Left lung (tissue), 4 donors: ENCODE measurements at regions not wholly inside any gene's neighbourhood (a gene's known extent, or its start where the extent isn't known, plus 50 kb on each side); places are given as distances from the start of the nearest gene placed in this dataset.

Source experiments
- ATAC-seq: fragments of 200-7000 bp; cut with Tn5 transposase; one replicate; pipeline ENCODE4 v1.9.1; 2020; ENCODE audit warnings: moderate library complexity
- DNase-seq, 4 donors: peaks; one replicate each; pipeline ENCODE4 v3.0.0-alpha.2; 2013 to 2020
- H3K27ac ChIP-seq, 2 donors: fragments of 200-600 bp; sonication (generic) in 1 of 2; one replicate each; pipeline versions ENCODE4 v1.5.0 to v1.8.0; 2020 to 2021
- H3K27me3 ChIP-seq, 2 donors: fragments of 200-600 bp; sonication (generic) in 1 of 2; one replicate each; pipeline versions ENCODE4 v1.5.0 to v1.8.0; 2020 to 2021
- H3K36me3 ChIP-seq, 2 donors: fragments of 200-600 bp; sonication (generic) in 1 of 2; one replicate each; pipeline versions ENCODE4 v1.5.0 to v1.8.0; 2020 to 2021
- H3K4me1 ChIP-seq, 2 donors: fragments of 200-600 bp; one replicate each; pipeline ENCODE4 v1.8.0; 2021
- H3K4me3 ChIP-seq, 2 donors: fragments of 200-600 bp; sonication (generic) in 1 of 2; one replicate each; pipeline versions ENCODE4 v1.5.0 to v1.8.0; 2020 to 2021; ENCODE audit warnings: mild to moderate bottlenecking in 1 of 2
- H3K9me3 ChIP-seq, 2 donors: fragments of 200-600 bp; sonication (generic) in 1 of 2; one replicate each; pipeline versions ENCODE4 v1.5.0 to v1.8.0; 2020 to 2021
- intact Hi-C, 2 donors: fragments of 100-400 bp; cut with DNase I; formaldehyde crosslinking; loops; one replicate each; pipeline versions ENCODE4 v1.11.2 to v1.14.2; 2022
- TF ChIP-seq, protein P1 (sequence below), 2 donors: fragments of 200-600 bp; sonication (generic) in 1 of 2; IDR thresholded peaks; one replicate each; pipeline versions ENCODE4 v1.5.0 to v1.8.0; 2021; ENCODE audit warnings: antibody characterized with exemption in 2 of 2
- donor health status: DM: no; HTN: yes; CAD: no.
- donor health status: DM: no; HTN: no; CAD: no.

GRCh38 chr6:119559586-119559985 is 210.0 kb upstream of the MAN1A1 start:
- ATAC-seq (no peak), DNase-seq (no peak)
- Histone ChIP-seq H3K27ac (no peak overlapping the region), H3K4me3 (no peak overlapping the region), H3K36me3 (no peaks in the 10 kb centered on the region), H3K4me1 (no peaks in the 10 kb centered on the region), H3K9me3 (no peaks in the 10 kb centered on the region), H3K27me3 (no peaks in the 10 kb centered on the region)
- TF ChIP-seq, protein P1, sequence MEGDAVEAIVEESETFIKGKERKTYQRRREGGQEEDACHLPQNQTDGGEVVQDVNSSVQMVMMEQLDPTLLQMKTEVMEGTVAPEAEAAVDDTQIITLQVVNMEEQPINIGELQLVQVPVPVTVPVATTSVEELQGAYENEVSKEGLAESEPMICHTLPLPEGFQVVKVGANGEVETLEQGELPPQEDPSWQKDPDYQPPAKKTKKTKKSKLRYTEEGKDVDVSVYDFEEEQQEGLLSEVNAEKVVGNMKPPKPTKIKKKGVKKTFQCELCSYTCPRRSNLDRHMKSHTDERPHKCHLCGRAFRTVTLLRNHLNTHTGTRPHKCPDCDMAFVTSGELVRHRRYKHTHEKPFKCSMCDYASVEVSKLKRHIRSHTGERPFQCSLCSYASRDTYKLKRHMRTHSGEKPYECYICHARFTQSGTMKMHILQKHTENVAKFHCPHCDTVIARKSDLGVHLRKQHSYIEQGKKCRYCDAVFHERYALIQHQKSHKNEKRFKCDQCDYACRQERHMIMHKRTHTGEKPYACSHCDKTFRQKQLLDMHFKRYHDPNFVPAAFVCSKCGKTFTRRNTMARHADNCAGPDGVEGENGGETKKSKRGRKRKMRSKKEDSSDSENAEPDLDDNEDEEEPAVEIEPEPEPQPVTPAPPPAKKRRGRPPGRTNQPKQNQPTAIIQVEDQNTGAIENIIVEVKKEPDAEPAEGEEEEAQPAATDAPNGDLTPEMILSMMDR (IDR thresholded peaks at IDR 0.05): no peak
- intact Hi-C loops: no loop called here

GRCh38 chr6:119557239-119557638 is 207.7 kb upstream of the MAN1A1 start:
- Histone ChIP-seq H3K27me3 (no peaks in the 10 kb centered on the region), H3K4me3 (no peak overlapping the region), H3K4me1 (no peaks in the 10 kb centered on the region), H3K27ac (no peak overlapping the region), H3K36me3 (no peaks in the 10 kb centered on the region), H3K9me3 (peaks cover 0 to 8% of the 10 kb centered on the region in 2 donors)
- TF ChIP-seq, protein P1 (IDR thresholded peaks at IDR 0.05): no peak
- intact Hi-C loops: no loop called here
- no peak for ATAC-seq
- no peak for DNase-seq

- ATAC-seq (no peak), DNase-seq (no peak)
- no peaks in the 10 kb centered on the region for H3K4me1 ChIP-seq
- H3K36me3 ChIP-seq: no peaks in the 10 kb centered on the region
- H3K27me3 ChIP-seq: no peaks in the 10 kb centered on the region
- intact Hi-C loops: no loop called here
- H3K27ac ChIP-seq: no peak overlapping the region
- TF ChIP-seq, protein P1 (IDR thresholded peaks at IDR 0.05): no peak
- no peak overlapping the region for H3K4me3 ChIP-seq
- H3K9me3 ChIP-seq: peaks cover 0 to 8% of the 10 kb centered on the region in 2 donors
These were observed 202.5 kb upstream of the MAN1A1 start for GRCh38 chr6:119552021-119552420.

- no peaks in the 10 kb centered on the region for H3K36me3 ChIP-seq
- intact Hi-C loops: no loop called here
- H3K4me3 ChIP-seq: no peak overlapping the region
- no peaks in the 10 kb centered on the region for H3K27me3 ChIP-seq
- DNase-seq (no peak), ATAC-seq (no peak)
- no peaks in the 10 kb centered on the region for H3K4me1 ChIP-seq
- TF ChIP-seq, protein P1 (IDR thresholded peaks at IDR 0.05): no peak
- H3K9me3 ChIP-seq: no peaks in the 10 kb centered on the region
- no peak overlapping the region for H3K27ac ChIP-seq
These were observed 197.5 kb upstream of the MAN1A1 start for GRCh38 chr6:119547024-119547423.

DNA sequence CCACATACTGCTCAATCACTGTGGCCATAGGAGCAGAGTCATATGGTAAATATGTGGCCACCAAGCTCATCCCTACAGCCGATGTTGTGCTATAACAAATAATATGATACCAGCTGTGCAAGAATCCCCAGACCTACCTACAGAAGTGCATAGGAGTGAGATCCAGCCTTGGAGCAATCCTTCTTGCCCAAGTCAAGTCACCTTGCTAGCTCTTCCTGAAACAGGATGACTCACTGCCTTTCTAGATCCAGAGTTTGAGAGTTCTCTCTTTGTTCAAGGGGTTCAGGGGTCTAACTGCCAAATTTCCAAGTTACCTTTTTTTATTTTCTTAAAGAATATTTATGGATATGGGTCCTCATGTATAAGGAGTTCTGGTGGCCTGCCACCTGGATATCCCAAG is 195.7 kb upstream of the MAN1A1 start:
- intact Hi-C loops: no loop called here
- TF ChIP-seq, protein P1 (IDR thresholded peaks at IDR 0.05): no peak
- DNase-seq (no peak), ATAC-seq (no peak)
- Histone ChIP-seq H3K4me3 (no peak overlapping the region), H3K27ac (no peak overlapping the region), H3K9me3 (no peaks in the 10 kb centered on the region), H3K27me3 (no peaks in the 10 kb centered on the region), H3K4me1 (no peaks in the 10 kb centered on the region), H3K36me3 (no peaks in the 10 kb centered on the region)
